ENCODE measurements at regions not wholly inside any gene's neighbourhood (a gene's known extent, or its start where the extent isn't known, plus 50 kb on each side); places are given as distances from the start of the nearest gene placed in this dataset.

DNA sequence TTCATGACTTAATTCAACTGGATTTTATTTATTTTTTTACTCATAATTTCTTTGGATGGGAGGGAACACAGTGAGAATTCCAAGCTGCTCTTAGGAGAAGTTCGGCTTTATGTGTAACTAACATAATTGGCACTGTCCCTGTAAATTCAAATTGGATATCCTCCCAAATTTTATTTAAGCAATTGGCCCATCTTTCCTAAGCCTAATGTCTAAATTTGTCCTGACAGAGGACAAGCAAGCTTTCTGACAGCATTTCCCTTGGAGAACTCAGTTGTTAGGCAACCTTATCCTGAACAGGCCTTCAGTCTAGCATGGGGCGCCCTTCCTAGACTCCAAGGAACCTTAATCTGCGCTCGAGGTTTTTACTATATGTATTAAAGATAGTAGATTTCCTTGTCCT lies 550.3 kb downstream of the NUF2 start:
- in situ Hi-C loops (cut with MboI; ENCODE audit: low sequenced_read_pairs), result no loop called here

DNA sequence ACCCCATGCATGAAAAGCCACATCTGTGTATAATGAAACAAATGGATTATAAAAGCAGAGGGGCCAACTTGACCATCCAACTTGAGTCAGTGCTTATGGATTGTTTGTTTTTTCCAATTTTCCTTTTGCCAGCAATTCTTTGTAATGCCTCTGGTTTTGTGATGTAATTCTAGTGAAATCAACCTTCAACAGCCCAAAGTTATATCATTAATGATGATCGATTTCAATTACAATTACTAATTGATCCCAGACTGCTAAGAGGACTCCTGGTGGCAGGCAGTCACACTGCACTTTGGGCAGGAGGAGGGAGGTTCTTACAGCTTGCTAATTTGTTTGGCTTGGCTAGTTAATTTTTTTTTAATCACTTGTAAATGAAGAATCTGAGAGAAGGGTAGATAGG lies 552.3 kb downstream of the NUF2 start:
- in situ Hi-C loops (cut with MboI; ENCODE audit: low sequenced_read_pairs), result no loop called here

DNA sequence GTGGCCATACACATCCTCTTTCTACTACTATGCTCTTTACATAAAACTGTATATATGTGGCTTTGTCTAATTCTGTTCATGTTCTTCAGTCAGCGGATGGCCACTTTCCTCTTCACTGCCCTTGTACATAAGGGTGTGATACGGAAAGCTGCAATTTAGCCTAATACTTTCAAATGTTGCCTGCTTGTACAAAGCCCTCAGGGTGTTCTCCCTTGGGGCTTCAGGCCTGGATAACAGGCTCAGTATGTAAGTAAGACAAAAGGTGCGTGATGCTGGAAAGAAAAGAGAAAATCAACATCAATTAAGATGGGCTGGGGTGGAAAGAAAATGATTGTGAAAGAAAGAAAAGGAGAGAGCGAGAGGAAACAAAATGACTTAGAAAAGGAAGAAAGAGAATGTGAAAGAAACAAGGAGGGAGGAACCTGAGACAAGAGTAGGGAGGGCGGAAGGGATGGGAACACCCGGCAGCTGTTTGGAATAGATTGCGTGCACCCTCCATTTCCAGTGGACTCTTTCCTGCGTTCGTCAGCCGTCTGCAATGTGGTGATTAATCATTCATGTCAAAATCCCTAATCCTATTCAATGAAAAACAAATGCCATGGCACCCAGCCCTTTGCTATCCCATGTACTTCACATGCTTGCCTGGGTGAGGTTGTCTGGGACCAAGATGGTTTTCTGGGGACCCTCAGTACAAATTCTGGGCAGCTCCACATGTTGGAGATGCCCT lies 553.6 kb downstream of the NUF2 start:
- in situ Hi-C loops (cut with MboI; ENCODE audit: low sequenced_read_pairs), result no loop called here

DNA sequence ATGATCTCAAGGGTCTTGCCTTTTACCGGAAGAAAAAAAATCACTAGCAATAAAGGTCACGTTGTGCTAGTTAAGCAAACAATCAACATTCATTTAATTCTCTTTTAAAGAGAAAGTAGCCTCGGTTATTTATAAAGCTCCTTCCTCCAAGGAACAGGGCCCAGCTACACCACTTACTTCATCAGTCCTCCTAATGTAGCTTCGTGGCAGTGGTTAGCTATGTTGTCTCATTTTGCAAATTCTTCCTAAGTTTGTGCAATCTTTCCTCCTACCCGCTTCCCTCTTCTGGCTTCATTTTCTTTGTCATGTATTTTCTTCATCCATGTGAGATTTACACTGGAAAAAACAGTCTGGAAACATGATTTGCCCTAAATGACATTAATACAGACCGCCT lies 554.2 kb downstream of the NUF2 start:
- in situ Hi-C loops (cut with MboI; ENCODE audit: low sequenced_read_pairs), result no loop called here

DNA sequence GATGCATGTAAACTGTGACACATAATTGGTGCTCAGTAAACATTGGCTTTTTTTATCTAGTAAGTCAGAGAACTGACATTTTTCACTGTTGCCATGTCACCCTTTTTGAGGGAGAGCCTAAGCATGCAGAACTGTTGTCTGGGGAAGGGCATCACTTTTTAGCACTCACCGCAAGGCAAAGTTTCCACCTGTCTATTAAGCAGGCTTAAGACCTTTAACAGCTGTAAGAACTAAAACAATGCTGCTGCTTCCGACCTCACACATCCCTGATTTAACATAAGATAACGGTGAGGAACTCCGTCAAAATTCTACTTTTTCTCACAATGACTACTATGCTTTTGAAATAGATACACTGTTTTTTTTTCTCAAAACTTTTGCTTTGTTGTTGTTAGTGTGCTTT lies 554.8 kb downstream of the NUF2 start:
- in situ Hi-C loops (cut with MboI; ENCODE audit: low sequenced_read_pairs), result no loop called here

DNA sequence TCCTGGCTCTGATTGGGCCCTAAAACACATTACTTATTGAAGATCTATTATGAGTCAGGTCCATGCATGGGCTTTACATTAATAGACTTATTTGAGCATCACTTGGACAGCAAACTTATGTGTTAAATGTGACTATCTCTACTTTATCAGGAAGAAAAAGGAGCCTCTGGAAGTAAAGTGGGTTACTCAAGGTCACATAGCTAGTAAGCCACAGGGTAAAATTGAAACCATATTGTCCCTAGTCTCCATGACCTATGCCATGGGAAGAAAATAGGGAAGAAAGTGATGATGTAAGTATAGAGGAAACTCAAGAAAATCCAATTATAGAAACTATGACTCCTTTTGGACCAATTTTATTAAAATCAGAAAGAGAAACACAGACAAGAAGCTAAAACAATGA lies 555.3 kb downstream of the NUF2 start:
- in situ Hi-C loops (cut with MboI; ENCODE audit: low sequenced_read_pairs), result no loop called here

DNA sequence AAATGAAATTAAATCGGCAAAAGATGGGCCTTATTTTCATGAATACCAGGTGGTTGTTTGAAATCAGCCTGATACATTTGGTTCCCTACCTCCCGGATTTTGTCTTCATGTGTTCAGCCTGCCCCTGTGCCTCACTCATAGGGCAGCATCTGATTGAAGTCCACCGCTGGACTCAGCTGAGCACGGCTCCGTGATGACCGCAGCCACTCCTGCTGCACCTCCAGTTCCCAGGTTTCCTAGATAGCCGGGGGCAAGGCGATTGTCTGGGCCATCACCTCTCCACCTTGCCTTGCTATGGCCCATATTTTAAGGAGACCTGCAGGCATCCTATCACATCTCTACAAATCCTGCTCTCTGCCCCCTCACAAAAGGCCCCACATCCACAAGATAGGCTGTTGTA lies 563.8 kb downstream of the NUF2 start:
- in situ Hi-C loops (cut with MboI; ENCODE audit: low sequenced_read_pairs), result no loop called here

DNA sequence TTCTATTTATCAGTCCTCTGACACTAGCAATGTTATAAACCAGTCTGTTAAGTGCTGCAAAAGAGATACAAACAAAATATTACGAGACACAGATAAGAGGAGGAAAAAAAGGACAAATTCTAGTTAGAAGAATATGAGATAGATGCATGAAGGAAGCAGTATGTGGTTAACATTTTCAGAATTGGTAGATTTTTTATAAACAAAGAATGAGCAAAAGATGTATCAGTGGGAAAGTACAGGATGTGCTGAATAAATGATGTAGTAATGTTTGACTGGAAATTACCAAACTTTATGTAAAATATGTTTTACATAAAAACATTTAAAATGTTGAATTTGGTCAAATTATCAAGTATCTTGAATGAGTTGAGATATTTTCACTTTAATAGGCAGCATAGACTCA lies 574.2 kb downstream of the NUF2 start:
- in situ Hi-C loops (cut with MboI; ENCODE audit: low sequenced_read_pairs), result no loop called here

DNA sequence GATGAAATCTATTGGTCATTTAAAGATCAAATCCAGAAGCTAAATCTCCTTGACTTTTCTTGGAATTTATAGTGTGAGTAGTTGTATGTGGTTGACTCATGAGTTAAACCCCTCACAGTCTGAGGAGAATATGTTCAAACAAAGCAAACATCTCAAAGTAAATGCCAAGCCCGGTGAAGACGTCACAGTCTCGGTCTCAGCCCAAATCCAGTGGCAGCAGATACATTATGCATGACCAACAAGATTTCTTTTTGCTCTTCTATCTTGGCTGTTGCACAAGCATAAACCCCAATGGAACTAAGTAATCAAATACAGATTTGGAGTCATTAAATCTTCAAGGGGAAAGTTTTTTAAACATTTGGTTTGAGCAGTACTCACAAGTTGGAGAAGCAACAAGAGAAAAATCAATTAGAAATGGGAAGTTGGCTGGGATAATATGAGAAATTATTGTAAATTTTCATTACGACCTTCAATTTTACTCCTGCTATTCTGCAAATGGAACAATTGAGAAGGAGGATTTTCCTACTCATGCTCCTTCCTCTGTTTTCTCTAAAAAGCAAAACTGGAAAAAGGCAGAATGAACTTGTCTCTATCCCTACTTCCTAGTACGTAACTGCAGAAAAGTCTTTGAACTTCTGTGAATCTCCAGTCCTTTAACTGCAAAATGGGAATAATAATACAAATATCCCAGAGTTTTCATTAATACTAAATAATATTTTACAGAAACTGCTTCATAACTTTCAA lies 575.8 kb downstream of the NUF2 start:
- in situ Hi-C loops (cut with MboI; ENCODE audit: low sequenced_read_pairs), result no loop called here

DNA sequence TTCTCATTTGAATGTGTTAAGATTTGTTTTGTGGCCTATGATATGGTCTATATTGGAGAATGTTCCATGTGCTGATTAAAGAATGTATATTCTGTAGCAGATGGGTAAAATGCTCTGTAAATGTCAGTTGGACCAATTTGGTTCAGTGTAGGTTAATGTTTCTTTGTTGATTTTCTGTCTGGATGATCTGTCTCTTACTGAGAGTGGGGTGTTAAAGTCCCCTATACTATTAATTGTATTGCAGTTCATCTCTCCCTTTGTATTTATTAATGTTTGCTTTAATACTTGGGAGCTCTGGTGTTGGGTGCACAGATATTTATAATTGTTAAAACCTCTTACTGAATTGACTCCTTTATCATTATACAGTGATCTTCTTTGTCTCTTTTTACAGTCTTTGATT lies 584.5 kb downstream of the NUF2 start:
- in situ Hi-C loops (cut with MboI; ENCODE audit: low sequenced_read_pairs), result no loop called here

DNA sequence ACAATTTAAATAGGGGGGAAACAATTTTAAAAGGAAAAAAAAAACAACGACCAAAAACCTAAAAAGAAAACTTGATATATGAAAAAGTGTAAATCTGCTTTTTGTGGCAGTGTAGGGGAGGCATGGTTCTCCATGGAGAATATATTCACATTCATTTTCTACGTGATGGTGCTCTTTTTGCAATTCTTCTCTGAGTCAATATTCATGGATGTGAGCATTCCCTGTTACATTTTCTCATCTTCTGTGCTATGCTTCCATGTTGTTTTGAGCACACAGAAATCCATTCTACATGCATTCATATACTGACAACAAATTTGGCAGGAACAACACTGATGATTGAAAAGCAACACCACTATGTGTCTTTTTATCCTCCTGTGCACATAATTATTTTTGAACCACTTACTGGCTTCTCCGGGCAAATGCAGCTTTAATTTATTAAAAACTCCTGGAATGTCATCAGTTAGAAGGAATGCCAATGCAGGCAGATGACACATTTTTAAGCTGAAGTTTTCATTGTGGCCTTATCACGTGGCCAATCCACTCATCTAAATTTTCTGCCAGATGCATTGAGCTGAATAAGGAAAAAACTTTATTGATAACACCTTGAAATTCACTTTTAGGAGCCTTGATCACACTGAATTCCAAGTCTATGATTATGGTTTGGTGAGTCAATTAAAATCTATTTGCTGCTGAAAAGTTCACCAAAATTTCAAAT lies 590.6 kb downstream of the NUF2 start:
- in situ Hi-C loops (cut with MboI; ENCODE audit: low sequenced_read_pairs), result no loop called here

DNA sequence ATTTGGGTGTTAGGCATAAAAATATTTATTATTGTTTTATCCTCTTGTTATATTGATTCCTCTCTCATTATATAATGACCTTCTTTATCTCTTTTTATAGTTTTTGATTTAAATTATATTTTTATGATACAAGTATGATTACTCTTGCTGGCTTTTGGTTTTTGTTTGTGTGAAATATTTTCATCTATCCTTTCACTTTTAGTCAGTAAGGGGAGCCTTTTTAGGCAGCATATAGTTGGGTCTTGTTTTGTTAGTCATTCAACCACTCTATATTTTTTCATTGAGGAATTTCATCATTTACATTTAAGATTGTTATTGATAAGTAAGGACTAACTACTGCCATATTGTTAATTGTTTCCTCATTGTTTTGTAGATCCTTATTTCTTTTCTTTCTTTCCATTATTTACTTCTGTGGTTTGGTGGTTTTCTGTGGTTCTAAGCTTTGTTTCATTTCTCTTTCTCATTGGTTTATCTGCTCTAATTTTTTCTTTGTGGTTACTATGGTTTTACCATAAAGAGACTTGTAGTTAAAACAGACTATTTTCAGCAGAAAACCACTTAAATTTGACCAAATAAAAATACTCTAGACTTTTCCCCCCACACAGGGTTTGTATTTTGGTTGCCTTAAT lies 593.1 kb downstream of the NUF2 start:
- in situ Hi-C loops (cut with MboI; ENCODE audit: low sequenced_read_pairs), result no loop called here

DNA sequence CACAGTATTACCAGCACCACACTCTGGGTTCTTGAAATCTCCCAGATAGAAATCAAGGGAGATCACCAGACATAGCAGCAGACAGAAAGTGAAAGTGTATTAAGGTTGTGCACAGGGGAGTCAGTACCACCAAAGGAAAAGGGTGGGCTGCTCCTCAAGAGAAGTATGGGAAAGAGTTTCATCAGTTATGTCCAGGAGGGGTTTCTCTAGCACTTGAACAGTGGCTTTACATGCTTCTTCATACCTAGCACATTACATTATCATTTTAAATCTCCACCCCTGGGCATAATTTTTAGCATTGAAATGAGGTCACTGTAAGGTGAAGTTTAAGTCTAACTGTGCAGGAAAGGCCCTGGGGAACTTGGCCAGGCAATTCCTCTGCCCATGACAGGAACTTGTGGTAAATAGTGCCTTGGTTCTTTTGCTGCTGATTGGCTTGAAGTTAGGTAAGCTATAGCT lies 601.0 kb downstream of the NUF2 start:
- in situ Hi-C loops (cut with MboI; ENCODE audit: low sequenced_read_pairs), result no loop called here

DNA sequence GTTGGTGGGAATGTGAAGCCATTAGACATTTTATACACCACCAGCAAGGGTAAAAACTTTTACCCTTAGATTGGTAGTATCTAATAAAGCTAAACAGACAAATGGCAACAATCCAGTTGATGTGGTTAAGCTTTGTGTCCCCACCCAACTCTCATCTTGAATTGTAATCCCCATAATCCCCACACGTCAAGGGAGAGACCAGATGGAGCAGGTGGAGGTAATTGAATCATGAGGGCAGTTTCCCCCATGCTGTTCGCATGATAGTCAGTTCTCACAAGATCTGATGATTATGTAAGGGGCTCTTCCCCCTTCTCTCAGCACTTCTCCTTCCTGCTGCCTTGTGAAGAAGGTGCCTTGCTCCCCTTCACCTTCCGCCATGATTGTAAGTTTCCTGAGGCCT lies 602.3 kb downstream of the NUF2 start:
- in situ Hi-C loops (cut with MboI; ENCODE audit: low sequenced_read_pairs), result no loop called here

DNA sequence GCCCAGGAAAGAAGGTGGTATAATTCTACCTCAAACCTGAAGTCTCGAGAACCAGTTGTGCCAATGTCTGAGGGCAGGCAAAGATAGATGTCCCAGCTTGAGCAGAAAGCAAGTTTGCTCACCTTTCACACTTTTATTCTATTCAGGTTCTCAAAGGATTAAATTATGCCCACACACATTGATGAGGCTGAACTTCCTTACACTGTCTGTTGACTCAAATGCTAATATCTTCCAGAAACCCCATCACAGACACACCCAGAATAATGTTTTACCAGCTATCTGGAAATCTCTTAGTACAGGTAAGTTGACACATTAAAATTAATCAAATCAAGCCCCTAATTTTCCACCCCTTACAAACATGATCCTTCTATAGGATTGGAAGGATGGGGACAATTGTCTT lies 605.7 kb downstream of the NUF2 start:
- in situ Hi-C loops (cut with MboI; ENCODE audit: low sequenced_read_pairs), result no loop called here

DNA sequence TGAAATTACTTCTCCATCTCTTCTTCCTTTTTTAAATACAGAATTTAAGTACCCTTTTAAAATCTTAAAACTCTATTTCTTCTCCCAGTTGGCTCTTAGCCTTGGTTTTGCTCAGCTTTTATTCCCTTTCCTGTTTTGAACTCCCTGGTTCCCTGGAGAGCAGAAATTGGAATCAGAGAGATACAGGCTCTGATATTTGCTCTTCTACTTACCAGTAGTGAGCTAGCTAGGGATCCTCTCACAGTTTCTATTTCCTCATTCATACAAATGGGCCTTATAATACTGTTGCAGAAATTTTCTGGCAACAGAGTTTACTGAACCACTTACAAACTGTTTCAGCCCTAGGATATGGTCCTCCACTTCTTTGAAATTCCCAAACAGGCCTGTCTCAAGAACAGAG lies 606.3 kb downstream of the NUF2 start:
- in situ Hi-C loops (cut with MboI; ENCODE audit: low sequenced_read_pairs), result no loop called here

DNA sequence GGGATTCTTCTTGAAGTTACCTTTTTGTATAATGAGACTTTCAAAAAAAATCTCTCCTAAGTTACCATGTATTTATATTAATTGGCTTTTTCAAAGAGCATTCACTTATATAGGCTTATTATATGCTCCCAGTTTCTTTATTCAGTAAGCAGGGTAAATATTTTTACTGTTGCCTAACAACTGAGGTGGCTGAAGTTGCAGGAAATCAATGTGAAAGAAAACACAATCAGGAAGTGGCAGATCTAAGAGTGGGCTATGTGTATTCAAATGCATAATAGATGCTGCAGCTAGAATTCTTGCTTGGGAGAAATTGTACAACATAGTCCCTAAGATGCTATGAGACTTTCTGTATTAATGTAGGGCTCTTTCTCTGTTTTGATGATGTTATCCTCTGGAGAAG lies 606.9 kb downstream of the NUF2 start:
- in situ Hi-C loops (cut with MboI; ENCODE audit: low sequenced_read_pairs), result no loop called here

DNA sequence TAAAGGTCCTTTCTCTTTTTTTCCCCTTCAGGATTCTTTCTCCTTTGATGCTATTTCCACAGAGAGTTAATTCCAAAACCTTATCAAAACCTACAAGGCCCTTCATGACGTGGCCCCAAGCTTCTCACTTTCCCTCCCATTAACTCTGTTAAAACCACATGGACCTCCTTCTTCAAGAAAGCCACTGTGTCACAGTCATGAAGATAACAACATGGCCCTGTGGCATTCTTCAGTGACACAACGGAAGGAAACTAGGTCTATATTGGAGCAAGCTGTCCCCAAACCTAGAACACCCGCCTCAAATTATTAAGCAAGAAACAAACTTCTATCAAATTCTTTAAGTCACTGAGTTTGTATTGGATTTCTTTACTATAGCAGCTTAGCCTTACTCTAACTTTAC lies 611.1 kb downstream of the NUF2 start:
- in situ Hi-C loops (cut with MboI; ENCODE audit: low sequenced_read_pairs), result no loop called here

DNA sequence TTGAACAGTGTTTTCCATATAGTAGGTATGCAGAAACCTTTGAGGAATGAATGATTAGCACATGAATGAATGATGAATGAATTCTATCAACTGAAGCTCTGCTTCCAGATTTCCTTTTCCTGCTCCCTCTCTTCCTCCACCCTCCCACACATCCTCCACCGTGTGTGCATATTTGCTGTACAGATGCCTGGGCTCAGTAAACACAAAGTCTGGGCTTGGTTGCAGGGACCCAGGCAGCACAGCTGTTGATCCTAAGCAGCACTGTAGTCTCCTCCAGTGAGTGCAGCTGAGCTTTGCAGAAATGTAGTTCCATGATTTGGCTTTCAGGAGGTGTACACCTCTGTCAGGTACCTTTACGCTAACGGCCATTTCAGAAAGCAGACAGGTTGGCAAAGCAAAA lies 611.7 kb downstream of the NUF2 start:
- in situ Hi-C loops (cut with MboI; ENCODE audit: low sequenced_read_pairs), result no loop called here

DNA sequence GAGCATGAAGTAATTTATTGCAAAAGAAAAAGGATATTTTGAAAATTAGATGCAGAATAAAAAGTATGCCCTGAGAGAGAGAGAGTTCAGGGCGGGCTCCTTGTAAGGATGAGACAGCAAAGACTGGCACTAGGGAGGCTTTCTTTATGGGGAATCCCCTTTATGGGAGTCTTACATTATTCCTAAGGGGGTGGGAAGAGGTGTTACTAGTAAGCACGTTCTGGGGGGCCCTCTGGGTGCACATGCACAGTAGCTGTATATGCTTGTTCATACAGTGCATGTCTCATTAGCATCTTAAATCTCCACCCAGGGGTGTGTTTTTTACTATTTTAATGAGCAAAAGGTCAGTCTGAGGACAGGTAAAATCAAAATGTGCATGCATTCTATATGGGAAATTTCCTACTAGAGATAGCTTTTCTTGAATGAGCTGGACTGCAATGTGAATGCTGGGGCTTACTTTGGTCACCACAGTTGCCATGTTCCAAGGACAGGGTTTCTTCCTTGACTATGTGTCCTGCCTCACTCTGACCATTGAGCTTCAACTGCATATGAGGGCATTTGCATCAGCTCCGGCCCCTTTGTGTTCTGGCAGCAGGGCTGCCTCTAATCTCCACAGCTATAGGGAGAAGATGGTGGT lies 614.1 kb downstream of the NUF2 start:
- in situ Hi-C loops (cut with MboI; ENCODE audit: low sequenced_read_pairs), result no loop called here

DNA sequence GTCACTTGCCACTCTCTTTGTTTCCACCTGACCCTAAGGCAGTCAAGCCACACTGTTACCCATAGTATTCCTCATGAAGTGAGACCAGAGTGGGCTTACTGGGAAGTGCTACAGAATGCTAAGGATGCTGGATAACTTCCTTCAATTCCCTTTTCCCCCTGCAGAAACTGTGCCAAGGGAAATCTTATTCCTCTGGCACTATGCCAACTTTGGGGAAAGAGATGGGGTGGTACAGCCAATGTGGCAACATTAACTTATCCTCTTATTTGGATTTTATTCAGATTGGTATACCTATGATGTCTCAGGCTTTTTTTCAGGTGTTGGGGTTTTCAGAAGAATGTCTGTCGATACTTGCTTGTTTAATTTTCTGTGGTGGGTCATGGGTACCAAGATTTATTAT lies 599.4 kb upstream of the PBX1 start:
- in situ Hi-C loops (cut with MboI; ENCODE audit: low sequenced_read_pairs), result no loop called here
